ENCODE measurements at regions not wholly inside any gene's neighbourhood (a gene's known extent, or its start where the extent isn't known, plus 50 kb on each side); places are given as distances from the start of the nearest gene placed in this dataset.

GRCh38 chr18:76615065-76615733, 120.2 kb upstream of the ZNF516 start:
- TF ChIP-seq POLR2A (IDR thresholded peaks at IDR 0.05; ENCODE audit: low read depth, low read length) (no peak), POLR2AphosphoS5 (IDR thresholded peaks at IDR 0.05; ENCODE audit: low read depth, low read length) (no peak), TAF1 (IDR thresholded peaks at IDR 0.05; ENCODE audit: borderline replicate concordance, low read depth, low read length) (no peak)
